GM12878 (cell line): ENCODE measurements at regions not wholly inside any gene's neighbourhood (a gene's known extent, or its start where the extent isn't known, plus 50 kb on each side); places are given as distances from the start of the nearest gene placed in this dataset.

Source experiments
- ATAC-seq: fragments of 200-7000 bp; cut with Tn5 transposase; 3 replicates; pipeline ENCODE4 v1.9.1; 2020; ENCODE audit warnings: mild to moderate bottlenecking, moderate library complexity
- BruUV-seq: library from RNA; stranded (reverse); fragments of 400-500 nt; replicated peaks from 2 replicates; lab custom pipeline; 2021; lab: Mats Ljungman, UMichigan
- CTCF ChIA-PET: fragments of 300-600 bp; sonication (Branson Sonifier 250); formaldehyde crosslinking; extraction: SDS; loops from one replicate; lab custom pipeline; 2021; ENCODE audit warnings: inconsistent platforms; lab: Yijun Ruan, JAX
- POLR2A ChIA-PET: fragments of 350-600 bp; formaldehyde crosslinking; extraction: SDS; loops from one replicate; lab custom pipeline; 2021; ENCODE audit warnings: inconsistent platforms; lab: Charles Lee
- RAD21 ChIA-PET: fragments of 300-600 bp; sonication (Branson Sonifier 250); formaldehyde crosslinking; loops from one replicate; lab custom pipeline; 2023; ENCODE audit warnings: antibody characterized with exemption; ENCODE audit not compliant: unreplicated experiment; lab: Charles Lee
- SMC1A ChIA-PET: fragments of 300-600 bp; sonication (Branson Sonifier 250); formaldehyde crosslinking; loops from one replicate; lab custom pipeline; 2023; ENCODE audit not compliant: unreplicated experiment, uncharacterized antibody; lab: Charles Lee
- DNase-seq: peaks from one replicate; pipeline ENCODE4 v3.0.0-alpha.2; 2011; ENCODE audit warnings: low read depth, low spot score
- FAIRE-seq: peaks from 3 replicates; lab custom pipeline; 2011; peaks lifted over from hg19 to GRCh38; lab: Jason Lieb, UNC
- H2AFZ ChIP-seq: 2 replicates; pipeline ENCODE4 v1.6.0; 2011; ENCODE audit warnings: low read depth, low read length, control low read depth; ENCODE audit not compliant: control insufficient read depth
- H3K27ac ChIP-seq: 2 replicates; pipeline ENCODE4 v1.5.1; 2011; ENCODE audit warnings: control low read depth; ENCODE audit not compliant: control insufficient read depth, insufficient read depth
- H3K27me3 ChIP-seq, 2 experiments: replicated peaks in 1 of 2; 2 replicates each; pipeline versions ENCODE4 v1.6.0 to v1.6.1; 2011; ENCODE audit warnings: low read length in 1 of 2; ENCODE audit not compliant: control insufficient read depth in 2 of 2, insufficient read depth in 2 of 2
- H3K36me3 ChIP-seq, 2 experiments: 2 replicates each; pipeline ENCODE4 v1.5.1; 2011; ENCODE audit warnings: low read length in 1 of 2; ENCODE audit not compliant: control insufficient read depth in 2 of 2, insufficient read depth in 2 of 2
- H3K4me1 ChIP-seq: 2 replicates; pipeline ENCODE4 v1.6.1; 2011; ENCODE audit warnings: mild to moderate bottlenecking, low read length, moderate library complexity, mixed read lengths; ENCODE audit not compliant: control insufficient read depth, insufficient read depth
- H3K4me2 ChIP-seq: 2 replicates; pipeline ENCODE4 v1.6.0; 2011; ENCODE audit warnings: control low read depth; ENCODE audit not compliant: control insufficient read depth, insufficient read depth
- H3K4me3 ChIP-seq: fragments of 200-600 bp; sonication (generic); 2 replicates; pipeline ENCODE4 v1.5.1; 2016
- H3K79me2 ChIP-seq: 2 replicates; pipeline ENCODE4 v1.6.0; 2011; ENCODE audit warnings: low read length; ENCODE audit not compliant: control insufficient read depth, insufficient read depth
- H3K9ac ChIP-seq: 2 replicates; pipeline ENCODE4 v1.8.0; 2011; ENCODE audit warnings: low read length, control low read depth, mixed read lengths; ENCODE audit not compliant: control insufficient read depth, insufficient read depth
- H3K9me3 ChIP-seq: replicated peaks from 3 replicates; pipeline ENCODE4 v1.5.1; 2011; ENCODE audit warnings: mild to moderate bottlenecking, low read length; ENCODE audit not compliant: control insufficient read depth, insufficient read depth
- H4K20me1 ChIP-seq: 2 replicates; pipeline ENCODE4 v1.6.0; 2011; ENCODE audit not compliant: control insufficient read depth, insufficient read depth
- BHLHE40 ChIP-seq, 2 experiments: fragments of 450-650 bp in 1 of 2; IDR thresholded peaks; 2 replicates each; pipeline ENCODE4 v1.6.1; 2011 to 2017; ENCODE audit warnings: low read depth in 2 of 2, borderline replicate concordance in 1 of 2, improper control_type of control experiment in 1 of 2, low read length in 1 of 2, mild to moderate bottlenecking in 1 of 2
- BRCA1 ChIP-seq: IDR thresholded peaks from 2 replicates; pipeline ENCODE4 v1.6.1; 2011; ENCODE audit warnings: low read depth, low read length, improper control_type of control experiment
- CHD1 ChIP-seq: IDR thresholded peaks from 2 replicates; pipeline ENCODE4 v1.6.1; 2012; ENCODE audit warnings: low read depth, low read length, improper control_type of control experiment
- E2F8 ChIP-seq: fragments of 450-650 bp; IDR thresholded peaks from 2 replicates; pipeline ENCODE4 v1.6.1; 2018; ENCODE audit warnings: mild to moderate bottlenecking, low read depth, moderate library complexity; ENCODE audit not compliant: partially characterized antibody
- HDAC6 ChIP-seq: fragments of 200-600 bp; sonication (generic); IDR thresholded peaks from one replicate; pipeline ENCODE4 v1.8.0; 2017; ENCODE audit warnings: antibody characterized with exemption; ENCODE audit not compliant: unreplicated experiment
- KAT2A ChIP-seq: conservative IDR thresholded peaks from 2 replicates; pipeline ENCODE4 v1.6.1; 2011; ENCODE audit warnings: low read depth, low read length; ENCODE audit not compliant: control insufficient read depth
- KDM1A ChIP-seq: fragments of 200-600 bp; sonication (generic); IDR thresholded peaks from 2 replicates; pipeline ENCODE4 v1.6.1; 2016; ENCODE audit warnings: borderline replicate concordance
- NBN ChIP-seq: fragments of 450-650 bp; IDR thresholded peaks from 2 replicates; pipeline ENCODE4 v1.6.1; 2016
- NFIC ChIP-seq: IDR thresholded peaks from 2 replicates; pipeline ENCODE4 v1.6.1; 2012; ENCODE audit warnings: low read depth, mild to moderate bottlenecking, inconsistent platforms, low read length, moderate library complexity
- PRDM15 ChIP-seq: fragments of 450-650 bp; formaldehyde crosslinking; IDR thresholded peaks from 2 replicates; pipeline ENCODE4 v1.4.0; 2020; ENCODE audit warnings: mild to moderate bottlenecking, moderate library complexity
- SMARCA5 ChIP-seq: fragments of 450-650 bp; IDR thresholded peaks from 2 replicates; pipeline ENCODE4 v1.6.1; 2017; ENCODE audit warnings: mild to moderate bottlenecking
- STAT1 ChIP-seq: fragments of 450-650 bp; conservative IDR thresholded peaks from 2 replicates; pipeline ENCODE4 v1.6.1; 2014; ENCODE audit warnings: antibody characterized with exemption, mild to moderate bottlenecking
- TARDBP ChIP-seq: IDR thresholded peaks from 2 replicates; pipeline ENCODE4 v1.6.1; 2016; ENCODE audit warnings: borderline replicate concordance
- TBL1XR1 ChIP-seq: IDR thresholded peaks from 2 replicates; pipeline ENCODE4 v1.6.1; 2012; ENCODE audit warnings: low read depth, low read length, improper control_type of control experiment
- ZBTB33 ChIP-seq: fragments of 450-650 bp; IDR thresholded peaks from 2 replicates; pipeline ENCODE4 v1.6.1; 2017; ENCODE audit warnings: mild to moderate bottlenecking
- WGBS: methylation state at CpG from one replicate; pipeline ENCODE4 v1.1.6; 2016; ENCODE audit warnings: low lambda C conversion rate; ENCODE audit not compliant: insufficient replicate concordance, insufficient coverage; ENCODE audit errors: missing lambda C conversion rate; 5-methylcytosine and 5-hydroxymethylcytosine counted together
- in situ Hi-C: fragments of 300-500 bp; cut with MboI; formaldehyde crosslinking; loops from 9 replicates; pipeline ENCODE4 v1.14.3; 2018; ENCODE audit warnings: mixed read lengths
- intact Hi-C: fragments of 100-400 bp; cut with micrococcal nuclease; formaldehyde crosslinking; loops from one replicate; pipeline ENCODE4 v1.14.2; 2022; ENCODE audit not compliant: unreplicated experiment

GRCh38 chr3:170712798-170713197, 126.9 kb upstream of the SLC7A14 start (continued):
- TF ChIP-seq ZBTB33 (no peak), PRDM15 (CRISPR knock-in tag) (no peak), TARDBP (no peak)

GRCh38 chr3:170712336-170712735, 126.5 kb upstream of the SLC7A14 start:
- 0% methylated on average over 1 of the region's 1 CpG for WGBS
- no peaks in the 10 kb centered on the region for H3K4me1 ChIP-seq
- SMC1A ChIA-PET: interaction anchor here (0.6 to 0.9 kb wide), 2 partner anchors 13 to 14 kb away, joined by 3 read pairs; no protein-coding TSS in a partner anchor
- intact Hi-C loops (no loop called here), in situ Hi-C loops (no loop called here)
- H2AFZ ChIP-seq: no peak overlapping the region
- H3K9ac ChIP-seq: no peak overlapping the region
- BruUV-seq: no TSS peak
- no peak overlapping the region for H3K27ac ChIP-seq
- no peaks in the 10 kb centered on the region for H3K79me2 ChIP-seq
- H3K27me3 ChIP-seq: no peaks in the 10 kb centered on the region; a peak in 1 of 4 replicates
- FAIRE-seq (no peak), DNase-seq (no peak), ATAC-seq (no peak)
- peaks cover 4% of the 10 kb centered on the region; the same call in 1 of the 3 replicates for H3K9me3 ChIP-seq
- H3K36me3 ChIP-seq: no peaks in the 10 kb centered on the region
- POLR2A ChIA-PET: no interaction called here
- RAD21 ChIA-PET: no interaction called here
- CTCF ChIA-PET: interaction anchor here (0.6 kb wide), 1 partner anchor 28 kb away, joined by 3 read pairs; no protein-coding TSS in a partner anchor
- H3K4me3 ChIP-seq: no peak overlapping the region
- no peak overlapping the region for H3K4me2 ChIP-seq
- no peaks in the 10 kb centered on the region for H4K20me1 ChIP-seq
- no peak for TF ChIP-seq CHD1
- no peak for TF ChIP-seq NBN
- no peak for TF ChIP-seq E2F8
- no peak for TF ChIP-seq STAT1
- TF ChIP-seq NFIC: no peak
- TF ChIP-seq KDM1A: no peak
- TF ChIP-seq BRCA1: no peak
- TF ChIP-seq TBL1XR1: no peak
- TF ChIP-seq BHLHE40 (IDR thresholded peaks at IDR 0.05; ENCODE audit: borderline replicate concordance in 1 of 2, low read depth in 2 of 2, low read length in 1 of 2): no peak
- no peak for TF ChIP-seq KAT2A
- TF ChIP-seq HDAC6: no peak
- TF ChIP-seq SMARCA5: no peak
